CD1c-positive myeloid dendritic cell (primary cell): ENCODE measurements at regions not wholly inside any gene's neighbourhood (a gene's known extent, or its start where the extent isn't known, plus 50 kb on each side); places are given as distances from the start of the nearest gene placed in this dataset.
A peak's percentile ranks its signal among the peaks of the same experiment; 100 is the strongest.
"Not testable (repeated sequence)": the region's sequence is repeated elsewhere in the genome, so short reads cannot be mapped to it uniquely, and the experiment has no call there.

ENCODE experiments used
- DNase-seq: peaks from one replicate; pipeline ENCODE4 v3.0.0-alpha.2; 2016; ENCODE audit errors: extremely low spot score

- DNase-seq = no peak
These were observed 89.1 kb upstream of the NEDD4L start for GRCh38 chr18:57954935-57955334.

GRCh38 chr18:57953883-57954282, 90.1 kb upstream of the NEDD4L start:
- no peak for DNase-seq

GRCh38 chr18:57951999-57952774, 91.8 kb upstream of the NEDD4L start:
- DNase-seq = no peak

GRCh38 chr18:57951117-57951796, 92.8 kb upstream of the NEDD4L start:
- no peak for DNase-seq

GRCh38 chr18:57950542-57950941, 93.5 kb upstream of the NEDD4L start:
- no peak for DNase-seq

GRCh38 chr18:57949335-57949734, 94.7 kb upstream of the NEDD4L start:
- DNase-seq = not testable (repeated sequence)

GRCh38 chr18:57947117-57947516, 96.9 kb upstream of the NEDD4L start:
- DNase-seq = no peak

- no peak for DNase-seq
These were observed 100.3 kb upstream of the NEDD4L start for GRCh38 chr18:57943723-57944122.

GRCh38 chr18:57942493-57942892, 101.5 kb upstream of the NEDD4L start:
- no peak for DNase-seq

GRCh38 chr18:57941841-57942489, 102.1 kb upstream of the NEDD4L start:
- DNase-seq = no peak

- no peak for DNase-seq
These were observed 103.8 kb upstream of the NEDD4L start for GRCh38 chr18:57940166-57940660.

- DNase-seq = not testable (repeated sequence)
These were observed 109.7 kb upstream of the NEDD4L start for GRCh38 chr18:57934375-57934774.

GRCh38 chr18:57931038-57931437, 113.0 kb upstream of the NEDD4L start:
- no peak for DNase-seq

- no peak for DNase-seq
These were observed 113.5 kb upstream of the NEDD4L start for GRCh38 chr18:57930476-57930875.

GRCh38 chr18:57929922-57930321, 114.1 kb upstream of the NEDD4L start:
- no peak for DNase-seq

GRCh38 chr18:57928466-57928865, 115.6 kb upstream of the NEDD4L start:
- no peak for DNase-seq

- no peak for DNase-seq
These were observed 116.5 kb upstream of the NEDD4L start for GRCh38 chr18:57927511-57927910.

- no peak for DNase-seq
These were observed 118.3 kb upstream of the NEDD4L start for GRCh38 chr18:57925706-57926105.

- DNase-seq = no peak
These were observed 120.4 kb upstream of the NEDD4L start for GRCh38 chr18:57923611-57924010.

- no peak for DNase-seq
These were observed 119.8 kb upstream of the ATP8B1 start for GRCh38 chr18:57922885-57923284.

- peak; percentile 5 for DNase-seq
These were observed 118.6 kb upstream of the ATP8B1 start for GRCh38 chr18:57921708-57922107.

GRCh38 chr18:57920036-57920435, 116.9 kb upstream of the ATP8B1 start:
- no peak for DNase-seq

GRCh38 chr18:57918601-57919000, 115.5 kb upstream of the ATP8B1 start:
- DNase-seq = no peak
